A673 (cell line): ENCODE measurements at regions not wholly inside any gene's neighbourhood (a gene's known extent, or its start where the extent isn't known, plus 50 kb on each side); places are given as distances from the start of the nearest gene placed in this dataset.

Source experiments
- BruUV-seq: library from RNA; stranded (reverse); fragments of 400-500 nt; replicated peaks from 2 replicates; lab custom pipeline; 2021; lab: Mats Ljungman, UMichigan
- CTCF ChIA-PET: fragments of 300-600 bp; sonication (Branson Sonifier 250); formaldehyde crosslinking; loops from one replicate; lab custom pipeline; 2022; ENCODE audit warnings: antibody characterized with exemption; lab: Charles Lee
- POLR2A ChIA-PET: fragments of 300-600 bp; sonication (Branson Sonifier 250); formaldehyde crosslinking; loops from one replicate; lab custom pipeline; 2022; ENCODE audit warnings: antibody characterized with exemption; ENCODE audit not compliant: low non-redundant PET; lab: Charles Lee
- DNase-seq: peaks from one replicate; pipeline ENCODE4 v3.0.0-alpha.2; 2015; ENCODE audit warnings: low spot score
- H3K27ac ChIP-seq: fragments of 200-600 bp; sonication (generic); 2 replicates; pipeline ENCODE4 v1.5.1; 2016; ENCODE audit warnings: mixed run types, low read depth, mild to moderate bottlenecking, mixed read lengths, antibody characterized with exemption, low read length; ENCODE audit not compliant: poor library complexity, severe bottlenecking
- H3K27me3 ChIP-seq: fragments of 200-600 bp; sonication (generic); replicated peaks from 2 replicates; pipeline ENCODE4 v1.6.1; 2017; ENCODE audit warnings: mixed run types, low read depth, mild to moderate bottlenecking, mixed read lengths, antibody characterized with exemption, low read length; ENCODE audit not compliant: insufficient read depth, poor library complexity
- H3K36me3 ChIP-seq: fragments of 200-600 bp; sonication (generic); 2 replicates; pipeline ENCODE4 v1.6.1; 2016; ENCODE audit warnings: mixed run types, mild to moderate bottlenecking, mixed read lengths, antibody characterized with exemption, low read length; ENCODE audit not compliant: insufficient read depth, poor library complexity, severe bottlenecking
- H3K4me1 ChIP-seq: fragments of 200-600 bp; sonication (generic); 2 replicates; pipeline ENCODE4 v1.6.1; 2017; ENCODE audit warnings: mixed run types, mild to moderate bottlenecking, mixed read lengths, antibody characterized with exemption, low read length; ENCODE audit not compliant: insufficient read depth, poor library complexity, severe bottlenecking
- H3K4me3 ChIP-seq: fragments of 200-600 bp; sonication (generic); 2 replicates; pipeline ENCODE4 v1.5.1; 2016; ENCODE audit warnings: low read depth, mixed run types, mild to moderate bottlenecking, mixed read lengths, low read length; ENCODE audit not compliant: poor library complexity, severe bottlenecking
- H3K9me3 ChIP-seq: fragments of 200-600 bp; sonication (generic); 2 replicates; pipeline ENCODE4 v1.6.1; 2016; ENCODE audit warnings: mixed run types, low read depth, mild to moderate bottlenecking, mixed read lengths, antibody characterized with exemption, low read length; ENCODE audit not compliant: poor library complexity, severe bottlenecking
- CTCF ChIP-seq: fragments of 300-800, 200-600 bp; sonication (generic); conservative IDR thresholded peaks from 2 replicates; pipeline ENCODE4 v1.5.1; 2017; ENCODE audit warnings: low read depth, mild to moderate bottlenecking, antibody characterized with exemption, low read length, moderate library complexity, mixed read lengths
- EZH2 ChIP-seq: fragments of 200-600 bp; sonication (generic); IDR thresholded peaks from 2 replicates; pipeline ENCODE4 v1.6.1; 2017; ENCODE audit warnings: borderline replicate concordance, low read depth, mild to moderate bottlenecking, mixed read lengths, antibody characterized with exemption, low read length; ENCODE audit not compliant: poor library complexity, severe bottlenecking
- intact Hi-C: fragments of 100-400 bp; cut with micrococcal nuclease; formaldehyde crosslinking; loops from one replicate; pipeline ENCODE4 v1.10.0; 2022; ENCODE audit not compliant: unreplicated experiment

- DNase-seq, result no peak
- no peaks in the 10 kb centered on the region for H3K4me1 ChIP-seq
- ChIA-PET POLR2A (no interaction called here), CTCF (no interaction called here)
- H3K36me3 ChIP-seq, result no peaks in the 10 kb centered on the region
- no peaks in the 10 kb centered on the region for H3K9me3 ChIP-seq
- BruUV-seq, result no TSS peak
- H3K4me3 ChIP-seq, result no peak overlapping the region
- intact Hi-C loops, result no loop called here
- TF ChIP-seq EZH2 (no peak), CTCF (no peak)
- H3K27me3 ChIP-seq, result peaks cover 10% of the 10 kb centered on the region
- H3K27ac ChIP-seq, result no peak overlapping the region
These were observed 333.1 kb downstream of the ZNF516 start for GRCh38 chr18:76161983-76162382.

GRCh38 chr18:76153691-76154090 lies 341.4 kb downstream of the ZNF516 start:
- H3K27ac ChIP-seq, result no peak overlapping the region
- H3K27me3 ChIP-seq, result no peaks in the 10 kb centered on the region
- H3K4me3 ChIP-seq, result no peak overlapping the region
- no peak for TF ChIP-seq CTCF
- TF ChIP-seq EZH2, result no peak
- CTCF ChIA-PET, result no interaction called here
- no TSS peak for BruUV-seq
- H3K36me3 ChIP-seq, result no peaks in the 10 kb centered on the region
- H3K9me3 ChIP-seq, result no peaks in the 10 kb centered on the region
- no peaks in the 10 kb centered on the region for H3K4me1 ChIP-seq
- intact Hi-C loops, result no loop called here
- no peak for DNase-seq
- POLR2A ChIA-PET, result no interaction called here

GRCh38 chr18:76149734-76150133 lies 345.3 kb downstream of the ZNF516 start:
- H3K4me1 ChIP-seq, result no peaks in the 10 kb centered on the region
- H3K27me3 ChIP-seq, result peaks cover under 1% of the 10 kb centered on the region
- BruUV-seq, result no TSS peak
- H3K4me3 ChIP-seq, result no peak overlapping the region
- intact Hi-C loops, result no loop called here
- CTCF ChIA-PET, result no interaction called here
- POLR2A ChIA-PET, result no interaction called here
- H3K9me3 ChIP-seq, result no peaks in the 10 kb centered on the region
- no peak for DNase-seq
- H3K27ac ChIP-seq, result no peak overlapping the region
- no peaks in the 10 kb centered on the region for H3K36me3 ChIP-seq
- TF ChIP-seq EZH2 (no peak), CTCF (no peak)
